Choroid plexus epithelial cell (primary cell): ENCODE measurements at regions not wholly inside any gene's neighbourhood (a gene's known extent, or its start where the extent isn't known, plus 50 kb on each side); places are given as distances from the start of the nearest gene placed in this dataset.

Source experiments
- DNase-seq: peaks from one replicate; pipeline ENCODE4 v3.0.0-alpha.2; 2010; ENCODE audit warnings: low read depth
- H3K4me3 ChIP-seq: 2 replicates; pipeline ENCODE4 v1.5.1; 2011; ENCODE audit warnings: low read depth, mild to moderate bottlenecking, control low read depth, low read length, moderate library complexity
- CTCF ChIP-seq: conservative IDR thresholded peaks from 2 replicates; pipeline ENCODE4 v1.5.1; 2011; ENCODE audit warnings: low read depth, mild to moderate bottlenecking, control low read depth, inconsistent platforms, low read length, moderate library complexity

GRCh38 chr5:169416583-169417196 lies 115.8 kb upstream of the SLIT3 start:
- no peak for TF ChIP-seq CTCF
- H3K4me3 ChIP-seq, result no peak overlapping the region
- peak; percentile 82 for DNase-seq

- no peak for DNase-seq
- no peak overlapping the region for H3K4me3 ChIP-seq
- no peak for TF ChIP-seq CTCF
Measured at GRCh38 chr5:169415948-169416347, 115.0 kb upstream of the SLIT3 start.

- no peak for DNase-seq
- TF ChIP-seq CTCF, result no peak
- H3K4me3 ChIP-seq, result no peak overlapping the region
Measured at GRCh38 chr5:169415371-169415770, 114.4 kb upstream of the SLIT3 start.

DNA sequence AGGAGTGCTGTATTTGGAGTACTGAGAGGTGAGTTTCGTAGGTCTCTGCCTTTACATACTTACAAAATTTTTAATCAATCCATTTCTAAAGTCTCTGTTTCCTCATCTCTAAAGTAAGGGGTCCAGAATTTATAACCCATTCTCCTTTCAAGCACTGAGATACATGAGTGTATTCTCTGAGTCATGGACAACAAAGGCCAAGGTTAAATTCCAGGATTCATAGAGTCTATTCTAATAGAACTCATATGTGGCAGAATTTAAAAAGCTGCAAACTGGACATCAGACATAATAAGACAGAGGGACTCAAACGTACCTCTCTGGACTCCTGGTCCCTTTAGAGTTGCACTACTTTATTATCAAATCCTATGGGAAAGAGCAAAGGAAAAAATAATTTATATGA lies 112.5 kb upstream of the SLIT3 start:
- DNase-seq, result no peak
- no peak overlapping the region for H3K4me3 ChIP-seq
- TF ChIP-seq CTCF, result no peak

DNA sequence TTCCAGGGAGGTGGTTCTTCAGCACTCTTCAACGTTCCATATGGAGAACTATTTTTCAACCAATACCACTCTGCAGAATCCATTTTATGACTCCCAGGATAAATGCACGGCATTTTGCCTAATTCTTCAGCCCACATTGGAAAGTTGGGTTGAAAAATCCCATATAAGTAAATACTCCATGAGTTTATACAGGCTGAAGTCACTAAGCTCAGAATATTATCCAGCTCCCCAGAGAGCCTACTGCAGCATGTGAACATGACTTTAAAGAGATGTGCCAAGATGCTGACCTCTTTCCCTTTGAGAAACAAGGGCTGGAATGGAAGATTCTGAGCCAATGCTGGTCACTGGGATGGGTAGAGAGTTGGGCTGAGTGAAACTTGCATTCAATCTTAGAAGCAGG lies 111.9 kb upstream of the SLIT3 start:
- TF ChIP-seq CTCF, result no peak
- no peak for DNase-seq
- H3K4me3 ChIP-seq, result no peak overlapping the region

DNA sequence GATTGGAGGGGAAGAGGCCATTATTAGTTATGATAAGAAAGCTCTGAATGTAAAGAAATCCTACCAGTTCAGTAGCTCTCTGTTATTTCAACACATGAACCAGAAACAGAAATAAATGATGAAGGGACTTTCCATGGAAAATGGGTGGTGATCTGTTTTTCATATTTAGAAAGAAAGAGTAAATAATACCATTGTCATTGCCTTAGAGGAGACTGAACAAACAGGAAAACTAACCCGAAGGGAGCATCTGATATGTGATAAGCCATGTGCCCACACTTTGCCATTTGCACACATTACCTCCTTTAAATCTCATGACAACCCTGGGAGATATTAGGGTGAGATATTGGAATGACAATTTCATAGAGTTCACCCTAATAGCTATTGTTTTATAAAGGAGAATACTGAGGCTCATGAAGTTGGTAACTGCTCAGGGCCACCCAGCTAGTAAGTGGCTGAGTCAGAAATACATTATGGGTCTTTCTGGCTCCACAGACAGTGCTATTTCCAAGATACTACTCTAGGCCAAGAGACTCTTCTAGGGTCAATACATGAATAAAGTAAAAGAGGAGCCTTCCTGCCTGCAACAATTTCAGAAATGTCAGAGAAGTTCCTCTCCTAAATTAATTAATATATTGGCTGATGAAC lies 111.0 kb upstream of the SLIT3 start:
- DNase-seq, result no peak
- no peak overlapping the region for H3K4me3 ChIP-seq
- TF ChIP-seq CTCF, result no peak
